ENCODE measurements at regions not wholly inside any gene's neighbourhood (a gene's known extent, or its start where the extent isn't known, plus 50 kb on each side); places are given as distances from the start of the nearest gene placed in this dataset.
"Not testable (repeated sequence)": the region's sequence is repeated elsewhere in the genome, so short reads cannot be mapped to it uniquely, and the experiment has no call there.

- no peak for DNase-seq
These were observed 478.1 kb upstream of the MAP2 start for GRCh38 chr2:208945719-208946256.

- no peak for DNase-seq
These were observed 475.8 kb upstream of the MAP2 start for GRCh38 chr2:208948073-208948472.

GRCh38 chr2:208970070-208970469 is 453.8 kb upstream of the MAP2 start:
- DNase-seq: no peak

GRCh38 chr2:208977582-208977981 is 446.3 kb upstream of the MAP2 start:
- no peak for DNase-seq

GRCh38 chr2:208978946-208979345 is 444.9 kb upstream of the MAP2 start:
- DNase-seq: no peak

- no peak for DNase-seq
These were observed 443.5 kb upstream of the MAP2 start for GRCh38 chr2:208980321-208980720.

- DNase-seq: no peak
These were observed 441.0 kb upstream of the MAP2 start for GRCh38 chr2:208982831-208983230.

GRCh38 chr2:208983486-208983885 is 440.4 kb upstream of the MAP2 start:
- DNase-seq: no peak

- DNase-seq: no peak
These were observed 439.3 kb upstream of the MAP2 start for GRCh38 chr2:208984376-208985090.

- DNase-seq: no peak
These were observed 438.2 kb upstream of the MAP2 start for GRCh38 chr2:208985644-208986043.

GRCh38 chr2:208990716-208991115 is 433.1 kb upstream of the MAP2 start:
- DNase-seq: peak; percentile 7

GRCh38 chr2:208999911-209000310 is 423.9 kb upstream of the MAP2 start:
- no peak for DNase-seq

GRCh38 chr2:209002054-209002453 is 421.8 kb upstream of the MAP2 start:
- DNase-seq: no peak

GRCh38 chr2:209005371-209005770 is 418.5 kb upstream of the MAP2 start:
- no peak for DNase-seq

GRCh38 chr2:209008636-209009287 is 415.1 kb upstream of the MAP2 start:
- DNase-seq: no peak

GRCh38 chr2:209018633-209019032 is 405.2 kb upstream of the MAP2 start:
- not testable (repeated sequence) for DNase-seq

GRCh38 chr2:209029249-209029648 is 394.6 kb upstream of the MAP2 start:
- no peak for DNase-seq

GRCh38 chr2:209044307-209044706 is 379.5 kb upstream of the MAP2 start:
- DNase-seq: no peak

GRCh38 chr2:209046163-209046562 is 377.7 kb upstream of the MAP2 start:
- no peak for DNase-seq

- no peak for DNase-seq
These were observed 374.2 kb upstream of the MAP2 start for GRCh38 chr2:209049608-209050007.

- DNase-seq: no peak
These were observed 361.6 kb upstream of the MAP2 start for GRCh38 chr2:209062210-209062609.

- DNase-seq: no peak
These were observed 353.6 kb upstream of the MAP2 start for GRCh38 chr2:209070262-209070661.

GRCh38 chr2:209073151-209073550 is 350.7 kb upstream of the MAP2 start:
- no peak for DNase-seq

- no peak for DNase-seq
These were observed 349.1 kb upstream of the MAP2 start for GRCh38 chr2:209074711-209075110.

- DNase-seq: no peak
These were observed 347.7 kb upstream of the MAP2 start for GRCh38 chr2:209076151-209076550.
